ENCODE measurements at regions not wholly inside any gene's neighbourhood (a gene's known extent, or its start where the extent isn't known, plus 50 kb on each side); places are given as distances from the start of the nearest gene placed in this dataset.

DNA sequence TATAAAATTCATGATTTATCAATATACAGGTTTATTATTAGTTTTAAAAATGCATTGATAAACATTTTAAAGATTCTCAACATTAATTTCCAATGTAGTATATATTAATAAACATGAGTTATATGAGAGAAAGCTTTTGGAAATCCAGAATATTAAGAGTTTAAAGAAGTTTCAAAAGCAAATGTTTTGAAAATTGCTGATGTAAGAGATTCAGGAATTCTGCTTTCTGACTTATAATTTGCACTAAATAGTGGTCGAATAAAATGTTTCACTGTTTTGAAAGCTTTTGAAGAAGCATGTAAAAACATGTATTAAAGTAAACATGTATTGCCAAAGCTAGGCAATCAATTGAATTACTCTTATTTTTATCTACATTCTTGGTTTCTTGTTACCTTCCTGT, 151.2 kb upstream of the CXorf51B start:
- Histone ChIP-seq H3K4me3 (ENCODE audit: low read depth in 2 of 2, low read length in 1 of 2) (no peak overlapping the region), H3K79me2 (ENCODE audit: insufficient read depth) (no peaks in the 10 kb centered on the region), H4K20me1 (ENCODE audit: insufficient read depth) (no peaks in the 10 kb centered on the region), H3K36me3 (replicated peaks in 1 of 2; ENCODE audit: control insufficient read depth in 1 of 2, insufficient read depth in 2 of 2, low read length in 1 of 2) (no peaks in the 10 kb centered on the region), H3K4me2 (no peak overlapping the region), H3K4me1 (ENCODE audit: control insufficient read depth in 1 of 2, insufficient read depth in 2 of 2, low read depth in 1 of 2, low read length in 1 of 2) (no peaks in the 10 kb centered on the region), H3F3A (replicated peaks; ENCODE audit: insufficient read depth) (no peaks in the 10 kb centered on the region), H3K27ac (ENCODE audit: low read depth in 2 of 2, low read length in 1 of 2) (no peak overlapping the region), H3K9me2 (0 out of 2 replicates have a peak, but pooled peaks cover 3% of the 10 kb centered on the region), H3K9ac (no peak overlapping the region), H3K27me3 (ENCODE audit: insufficient read depth) (no peaks in the 10 kb centered on the region), H3K9me3 (no peaks in the 10 kb centered on the region; the same call in 1 of the 2 replicates), H2AFZ (ENCODE audit: low read depth) (no peak overlapping the region)
- POLR2A ChIA-PET, result no interaction called here
- 2% methylated on average over 1 of the region's 1 CpG for WGBS (ENCODE audit: low lambda C conversion rate)
- CTCF ChIA-PET, result no interaction called here
- no peak for DNase-seq
- TF ChIP-seq GABPA (IDR thresholded peaks at IDR 0.05; ENCODE audit: low read depth) (no peak), JUND (IDR thresholded peaks at IDR 0.05) (no peak), RCOR1 (IDR thresholded peaks at IDR 0.05; ENCODE audit: low read length) (no peak), YY1 (IDR thresholded peaks at IDR 0.05; ENCODE audit: low read depth) (no peak), ZBTB33 (IDR thresholded peaks at IDR 0.05; ENCODE audit: borderline replicate concordance, low read depth) (no peak), POLR2AphosphoS5 (IDR thresholded peaks at IDR 0.05; ENCODE audit: low read depth, low read length) (no peak), PBX3 (IDR thresholded peaks at IDR 0.05) (no peak), CHD2 (IDR thresholded peaks at IDR 0.05; ENCODE audit: low read length, partially characterized antibody) (no peak), RXRA (IDR thresholded peaks at IDR 0.05; ENCODE audit: borderline replicate concordance, low read depth) (no peak), TAF1 (IDR thresholded peaks at IDR 0.05; ENCODE audit: borderline replicate concordance, low read depth, low read length) (no peak), FOSL2 (IDR thresholded peaks at IDR 0.05; ENCODE audit: borderline replicate concordance, low read depth) (no peak), FOXJ3 (CRISPR knock-in tag; IDR thresholded peaks at IDR 0.05) (no peak), EP300 (IDR thresholded peaks at IDR 0.05; ENCODE audit: borderline replicate concordance in 1 of 2, low read depth in 1 of 2, low read length in 1 of 2) (no peak), NFIC (IDR thresholded peaks at IDR 0.05; ENCODE audit: borderline replicate concordance) (no peak), RAD21 (IDR thresholded peaks at IDR 0.05; ENCODE audit: low read length) (no peak), EZH2phosphoT487 (IDR thresholded peaks at IDR 0.05; ENCODE audit: borderline replicate concordance, low read depth) (no peak)
- TF ChIP-seq, protein P1, sequence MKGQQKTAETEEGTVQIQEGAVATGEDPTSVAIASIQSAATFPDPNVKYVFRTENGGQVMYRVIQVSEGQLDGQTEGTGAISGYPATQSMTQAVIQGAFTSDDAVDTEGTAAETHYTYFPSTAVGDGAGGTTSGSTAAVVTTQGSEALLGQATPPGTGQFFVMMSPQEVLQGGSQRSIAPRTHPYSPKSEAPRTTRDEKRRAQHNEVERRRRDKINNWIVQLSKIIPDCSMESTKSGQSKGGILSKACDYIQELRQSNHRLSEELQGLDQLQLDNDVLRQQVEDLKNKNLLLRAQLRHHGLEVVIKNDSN (IDR thresholded peaks at IDR 0.05; ENCODE audit: borderline replicate concordance, low read depth), result no peak
- TF ChIP-seq, protein P2, sequence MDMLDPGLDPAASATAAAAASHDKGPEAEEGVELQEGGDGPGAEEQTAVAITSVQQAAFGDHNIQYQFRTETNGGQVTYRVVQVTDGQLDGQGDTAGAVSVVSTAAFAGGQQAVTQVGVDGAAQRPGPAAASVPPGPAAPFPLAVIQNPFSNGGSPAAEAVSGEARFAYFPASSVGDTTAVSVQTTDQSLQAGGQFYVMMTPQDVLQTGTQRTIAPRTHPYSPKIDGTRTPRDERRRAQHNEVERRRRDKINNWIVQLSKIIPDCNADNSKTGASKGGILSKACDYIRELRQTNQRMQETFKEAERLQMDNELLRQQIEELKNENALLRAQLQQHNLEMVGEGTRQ (IDR thresholded peaks at IDR 0.05; ENCODE audit: borderline replicate concordance, low read depth, low read length), result no peak
